ENCODE measurements at regions not wholly inside any gene's neighbourhood (a gene's known extent, or its start where the extent isn't known, plus 50 kb on each side); places are given as distances from the start of the nearest gene placed in this dataset.

GRCh38 chr1:177511036-177511435, 340.3 kb downstream of the BRINP2 start:
- Histone ChIP-seq H3K9me2 (replicated peaks; ENCODE audit: insufficient read depth, low read length) (no peaks in the 10 kb centered on the region), H3K36me3 (ENCODE audit: low read length) (no peaks in the 10 kb centered on the region), H3K4me3 (ENCODE audit: insufficient read depth, low read length, poor library complexity, severe bottlenecking) (no peak overlapping the region), H2AFZ (ENCODE audit: low read depth, low read length, severe bottlenecking) (no peak overlapping the region), H4K20me1 (ENCODE audit: low read depth, low read length) (no peaks in the 10 kb centered on the region), H3K27me3 (ENCODE audit: low read length) (no peaks in the 10 kb centered on the region), H3K4me2 (ENCODE audit: low read depth, low read length, poor library complexity, severe bottlenecking) (no peak overlapping the region), H3K27ac (ENCODE audit: low read depth, low read length) (no peak overlapping the region), H3F3A (ENCODE audit: insufficient read depth) (no peaks in the 10 kb centered on the region), H3K9me3 (ENCODE audit: insufficient read depth, low read length) (no peaks in the 10 kb centered on the region), H3K79me2 (ENCODE audit: insufficient read depth, low read length) (no peaks in the 10 kb centered on the region), H3K9ac (ENCODE audit: low read length) (no peak overlapping the region)
- TF ChIP-seq, protein P1, sequence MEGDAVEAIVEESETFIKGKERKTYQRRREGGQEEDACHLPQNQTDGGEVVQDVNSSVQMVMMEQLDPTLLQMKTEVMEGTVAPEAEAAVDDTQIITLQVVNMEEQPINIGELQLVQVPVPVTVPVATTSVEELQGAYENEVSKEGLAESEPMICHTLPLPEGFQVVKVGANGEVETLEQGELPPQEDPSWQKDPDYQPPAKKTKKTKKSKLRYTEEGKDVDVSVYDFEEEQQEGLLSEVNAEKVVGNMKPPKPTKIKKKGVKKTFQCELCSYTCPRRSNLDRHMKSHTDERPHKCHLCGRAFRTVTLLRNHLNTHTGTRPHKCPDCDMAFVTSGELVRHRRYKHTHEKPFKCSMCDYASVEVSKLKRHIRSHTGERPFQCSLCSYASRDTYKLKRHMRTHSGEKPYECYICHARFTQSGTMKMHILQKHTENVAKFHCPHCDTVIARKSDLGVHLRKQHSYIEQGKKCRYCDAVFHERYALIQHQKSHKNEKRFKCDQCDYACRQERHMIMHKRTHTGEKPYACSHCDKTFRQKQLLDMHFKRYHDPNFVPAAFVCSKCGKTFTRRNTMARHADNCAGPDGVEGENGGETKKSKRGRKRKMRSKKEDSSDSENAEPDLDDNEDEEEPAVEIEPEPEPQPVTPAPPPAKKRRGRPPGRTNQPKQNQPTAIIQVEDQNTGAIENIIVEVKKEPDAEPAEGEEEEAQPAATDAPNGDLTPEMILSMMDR (IDR thresholded peaks at IDR 0.05; ENCODE audit: insufficient read depth, low read length, poor library complexity, severe bottlenecking): no peak
- no peak for TF ChIP-seq EZH2phosphoT487 (conservative IDR thresholded peaks at IDR 0.05; ENCODE audit: low read length)

DNA sequence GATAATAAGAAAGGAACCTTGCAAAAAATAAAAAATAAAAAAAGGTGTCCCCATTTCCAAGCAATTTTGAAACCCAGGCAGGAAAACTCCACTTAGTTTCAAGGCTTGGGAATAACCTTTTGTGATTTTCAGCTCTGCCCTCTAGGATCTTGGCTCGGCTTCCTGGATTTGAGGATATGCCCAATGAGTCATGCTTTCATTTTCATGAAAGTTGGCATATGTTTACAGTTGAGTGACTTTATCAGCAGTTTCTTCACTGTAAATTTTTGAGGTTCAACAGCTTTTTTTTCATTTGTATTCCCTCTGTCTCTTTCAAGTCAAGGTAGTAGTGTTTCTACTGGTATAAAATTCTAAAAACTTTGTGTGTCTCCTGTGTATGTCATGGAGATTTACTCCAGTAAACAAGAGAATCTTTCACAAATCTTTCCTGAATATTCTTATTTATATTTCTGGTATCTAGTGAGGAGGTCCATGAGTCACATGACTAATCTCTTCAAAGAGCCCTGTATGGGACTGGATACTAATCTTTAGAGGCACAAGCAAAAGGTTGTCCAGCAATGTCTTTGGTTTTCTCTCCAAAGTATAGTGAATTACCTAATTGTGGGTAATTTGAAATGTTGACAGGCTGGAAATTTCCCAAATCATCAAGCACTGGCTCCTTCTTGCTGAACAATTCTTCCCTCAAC, 335.3 kb downstream of the BRINP2 start:
- Histone ChIP-seq H3K79me2 (ENCODE audit: insufficient read depth, low read length) (no peaks in the 10 kb centered on the region), H3K4me2 (ENCODE audit: low read depth, low read length, poor library complexity, severe bottlenecking) (no peak overlapping the region), H3K27me3 (ENCODE audit: low read length) (no peaks in the 10 kb centered on the region), H3K9ac (ENCODE audit: low read length) (no peak overlapping the region), H3K9me3 (ENCODE audit: insufficient read depth, low read length) (no peaks in the 10 kb centered on the region), H3K27ac (ENCODE audit: low read depth, low read length) (no peak overlapping the region), H3K36me3 (ENCODE audit: low read length) (no peaks in the 10 kb centered on the region), H3K9me2 (replicated peaks; ENCODE audit: insufficient read depth, low read length) (no peaks in the 10 kb centered on the region), H3F3A (ENCODE audit: insufficient read depth) (no peaks in the 10 kb centered on the region), H4K20me1 (ENCODE audit: low read depth, low read length) (no peaks in the 10 kb centered on the region), H2AFZ (ENCODE audit: low read depth, low read length, severe bottlenecking) (no peak overlapping the region), H3K4me3 (ENCODE audit: insufficient read depth, low read length, poor library complexity, severe bottlenecking) (no peak overlapping the region)
- TF ChIP-seq EZH2phosphoT487 (conservative IDR thresholded peaks at IDR 0.05; ENCODE audit: low read length): no peak
- TF ChIP-seq, protein P1 (IDR thresholded peaks at IDR 0.05; ENCODE audit: insufficient read depth, low read length, poor library complexity, severe bottlenecking): no peak

- Histone ChIP-seq H2AFZ (ENCODE audit: low read depth, low read length, severe bottlenecking) (no peak overlapping the region), H4K20me1 (ENCODE audit: low read depth, low read length) (no peaks in the 10 kb centered on the region), H3K36me3 (ENCODE audit: low read length) (no peaks in the 10 kb centered on the region)
Measured at GRCh38 chr1:177495878-177496277, 325.1 kb downstream of the BRINP2 start.

More at GRCh38 chr1:177495878-177496277, 325.1 kb downstream of the BRINP2 start:
- no peak overlapping the region for H3K4me2 ChIP-seq (ENCODE audit: low read depth, low read length, poor library complexity, severe bottlenecking)
- TF ChIP-seq, protein P1 (IDR thresholded peaks at IDR 0.05; ENCODE audit: insufficient read depth, low read length, poor library complexity, severe bottlenecking): no peak
- TF ChIP-seq EZH2phosphoT487 (conservative IDR thresholded peaks at IDR 0.05; ENCODE audit: low read length): no peak
- no peaks in the 10 kb centered on the region for H3K9me3 ChIP-seq (ENCODE audit: insufficient read depth, low read length)
- H3F3A ChIP-seq (ENCODE audit: insufficient read depth): no peaks in the 10 kb centered on the region
- no peaks in the 10 kb centered on the region for H3K27me3 ChIP-seq (ENCODE audit: low read length)
- H3K9me2 ChIP-seq (replicated peaks; ENCODE audit: insufficient read depth, low read length): no peaks in the 10 kb centered on the region
- no peak overlapping the region for H3K27ac ChIP-seq (ENCODE audit: low read depth, low read length)
- H3K79me2 ChIP-seq (ENCODE audit: insufficient read depth, low read length): no peaks in the 10 kb centered on the region
- H3K4me3 ChIP-seq (ENCODE audit: insufficient read depth, low read length, poor library complexity, severe bottlenecking): no peak overlapping the region
- H3K9ac ChIP-seq (ENCODE audit: low read length): no peak overlapping the region

All from SU-DHL-6 (cell line).